MM.1S (cell line): ENCODE measurements at regions not wholly inside any gene's neighbourhood (a gene's known extent, or its start where the extent isn't known, plus 50 kb on each side); places are given as distances from the start of the nearest gene placed in this dataset.

Source experiments
- DNase-seq: peaks from one replicate; pipeline ENCODE4 v3.0.0-alpha.2; 2015
- H2AFZ ChIP-seq: fragments of 300-600 bp; sonication (generic); 2 replicates; pipeline ENCODE4 v1.6.0; 2016; ENCODE audit warnings: antibody characterized with exemption, low read length
- H3F3A ChIP-seq: fragments of 300-600 bp; sonication (generic); 2 replicates; pipeline ENCODE4 v1.6.1; 2016; ENCODE audit warnings: mild to moderate bottlenecking, antibody characterized with exemption, low read length, moderate library complexity, mixed read lengths; ENCODE audit not compliant: insufficient read depth
- H3K27ac ChIP-seq: fragments of 300-600 bp; sonication (generic); 2 replicates; pipeline ENCODE4 v1.5.1; 2016; ENCODE audit warnings: mild to moderate bottlenecking, low read length
- H3K27me3 ChIP-seq: fragments of 300-600 bp; sonication (generic); replicated peaks from 2 replicates; pipeline ENCODE4 v1.6.0; 2016; ENCODE audit warnings: low read length; ENCODE audit not compliant: insufficient read depth
- H3K36me3 ChIP-seq: fragments of 300-600 bp; sonication (generic); replicated peaks from 2 replicates; pipeline ENCODE4 v1.6.1; 2016; ENCODE audit warnings: mild to moderate bottlenecking, low read length, mixed read lengths; ENCODE audit not compliant: insufficient read depth
- H3K4me1 ChIP-seq: fragments of 300-600 bp; sonication (generic); 2 replicates; pipeline ENCODE4 v1.6.1; 2016; ENCODE audit warnings: low read length, mixed read lengths
- H3K4me2 ChIP-seq: fragments of 300-600 bp; sonication (generic); 2 replicates; pipeline ENCODE4 v1.6.0; 2016; ENCODE audit warnings: low read depth, low read length
- H3K4me3 ChIP-seq: fragments of 300-600 bp; sonication (generic); 2 replicates; pipeline ENCODE4 v1.5.1; 2016; ENCODE audit warnings: low read length, mixed read lengths
- H3K79me2 ChIP-seq: fragments of 300-600 bp; sonication (generic); 2 replicates; pipeline ENCODE4 v1.6.1; 2016; ENCODE audit warnings: mixed run types, low read length, mixed read lengths
- H3K9ac ChIP-seq: fragments of 300-600 bp; sonication (generic); 2 replicates; pipeline ENCODE4 v1.6.1; 2016; ENCODE audit warnings: low read length, mixed read lengths
- H3K9me2 ChIP-seq: fragments of 300-600 bp; sonication (generic); replicated peaks from 2 replicates; pipeline ENCODE4 v1.6.1; 2016; ENCODE audit warnings: mild to moderate bottlenecking, low read length, mixed read lengths; ENCODE audit not compliant: insufficient read depth
- H3K9me3 ChIP-seq: fragments of 300-600 bp; sonication (generic); replicated peaks from 2 replicates; pipeline ENCODE4 v1.6.1; 2016; ENCODE audit warnings: mild to moderate bottlenecking, low read length, mixed read lengths; ENCODE audit not compliant: insufficient read depth
- H4K20me1 ChIP-seq: fragments of 300-600 bp; sonication (generic); 2 replicates; pipeline ENCODE4 v1.6.1; 2016; ENCODE audit warnings: mild to moderate bottlenecking, low read length, moderate library complexity, mixed read lengths; ENCODE audit not compliant: insufficient read depth
- EZH2 ChIP-seq: fragments of 300-600 bp; sonication (generic); optimal IDR thresholded peaks from 2 replicates; pipeline ENCODE3; 2017; ENCODE audit warnings: low read depth, mild to moderate bottlenecking, antibody characterized with exemption, low read length, mixed read lengths
- EZH2phosphoT487 ChIP-seq: fragments of 300-600 bp; sonication (generic); IDR thresholded peaks from 2 replicates; pipeline ENCODE4 v1.6.1; 2018; ENCODE audit warnings: antibody characterized with exemption, low read length
- TF ChIP-seq, protein P1 (sequence below): fragments of 300-600 bp; sonication (generic); IDR thresholded peaks from 2 replicates; pipeline ENCODE4 v1.5.1; 2016; ENCODE audit warnings: antibody characterized with exemption, low read length, mixed read lengths

- H3K4me2 ChIP-seq, result no peak overlapping the region
Measured at GRCh38 chr5:17365811-17366138, 132.3 kb upstream of the TAF11L2 start.

GRCh38 chr5:17367256-17367840, 130.7 kb upstream of the TAF11L2 start:
- no peaks in the 10 kb centered on the region for H3K27me3 ChIP-seq
- H3K36me3 ChIP-seq, result no peaks in the 10 kb centered on the region
- H3K4me2 ChIP-seq, result no peak overlapping the region
- H3F3A ChIP-seq, result no peaks in the 10 kb centered on the region
- no peak overlapping the region for H3K4me3 ChIP-seq
- no peaks in the 10 kb centered on the region for H3K79me2 ChIP-seq
- no peaks in the 10 kb centered on the region for H3K9me3 ChIP-seq
- H3K9me2 ChIP-seq, result no peaks in the 10 kb centered on the region
- DNase-seq, result no peak
- no peak overlapping the region for H3K9ac ChIP-seq
- H3K4me1 ChIP-seq, result no peaks in the 10 kb centered on the region
- no peak overlapping the region for H3K27ac ChIP-seq
- no peak for TF ChIP-seq EZH2
- TF ChIP-seq, protein P1, sequence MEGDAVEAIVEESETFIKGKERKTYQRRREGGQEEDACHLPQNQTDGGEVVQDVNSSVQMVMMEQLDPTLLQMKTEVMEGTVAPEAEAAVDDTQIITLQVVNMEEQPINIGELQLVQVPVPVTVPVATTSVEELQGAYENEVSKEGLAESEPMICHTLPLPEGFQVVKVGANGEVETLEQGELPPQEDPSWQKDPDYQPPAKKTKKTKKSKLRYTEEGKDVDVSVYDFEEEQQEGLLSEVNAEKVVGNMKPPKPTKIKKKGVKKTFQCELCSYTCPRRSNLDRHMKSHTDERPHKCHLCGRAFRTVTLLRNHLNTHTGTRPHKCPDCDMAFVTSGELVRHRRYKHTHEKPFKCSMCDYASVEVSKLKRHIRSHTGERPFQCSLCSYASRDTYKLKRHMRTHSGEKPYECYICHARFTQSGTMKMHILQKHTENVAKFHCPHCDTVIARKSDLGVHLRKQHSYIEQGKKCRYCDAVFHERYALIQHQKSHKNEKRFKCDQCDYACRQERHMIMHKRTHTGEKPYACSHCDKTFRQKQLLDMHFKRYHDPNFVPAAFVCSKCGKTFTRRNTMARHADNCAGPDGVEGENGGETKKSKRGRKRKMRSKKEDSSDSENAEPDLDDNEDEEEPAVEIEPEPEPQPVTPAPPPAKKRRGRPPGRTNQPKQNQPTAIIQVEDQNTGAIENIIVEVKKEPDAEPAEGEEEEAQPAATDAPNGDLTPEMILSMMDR, result no peak
- no peak for TF ChIP-seq EZH2phosphoT487
- H4K20me1 ChIP-seq, result no peaks in the 10 kb centered on the region
- H2AFZ ChIP-seq, result no peak overlapping the region

More at GRCh38 chr5:17365811-17366138, 132.3 kb upstream of the TAF11L2 start:
- Histone ChIP-seq H3K27ac (no peak overlapping the region), H3K9ac (no peak overlapping the region), H3K9me3 (no peaks in the 10 kb centered on the region), H3K36me3 (no peaks in the 10 kb centered on the region), H3K4me3 (no peak overlapping the region), H3K9me2 (no peaks in the 10 kb centered on the region), H3K27me3 (no peaks in the 10 kb centered on the region), H4K20me1 (no peaks in the 10 kb centered on the region), H3K79me2 (no peaks in the 10 kb centered on the region), H3F3A (no peaks in the 10 kb centered on the region), H2AFZ (no peak overlapping the region), H3K4me1 (no peaks in the 10 kb centered on the region)
- TF ChIP-seq EZH2phosphoT487 (no peak), EZH2 (no peak)
- TF ChIP-seq, protein P1, result no peak
- DNase-seq, result no peak

- Histone ChIP-seq H3K36me3 (no peaks in the 10 kb centered on the region), H3K4me3 (no peak overlapping the region), H3K9me3 (no peaks in the 10 kb centered on the region), H3K4me1 (no peaks in the 10 kb centered on the region), H3F3A (no peaks in the 10 kb centered on the region), H2AFZ (no peak overlapping the region), H3K4me2 (no peak overlapping the region), H3K79me2 (no peaks in the 10 kb centered on the region), H3K27ac (no peak overlapping the region), H3K9ac (no peak overlapping the region), H3K27me3 (no peaks in the 10 kb centered on the region), H4K20me1 (no peaks in the 10 kb centered on the region), H3K9me2 (no peaks in the 10 kb centered on the region)
- no peak for DNase-seq
- TF ChIP-seq EZH2phosphoT487 (no peak), EZH2 (no peak)
- TF ChIP-seq, protein P1, result no peak
Measured at GRCh38 chr5:17370651-17371050, 127.4 kb upstream of the TAF11L2 start.
